HUDEP-2 (cell line): ENCODE measurements at regions not wholly inside any gene's neighbourhood (a gene's known extent, or its start where the extent isn't known, plus 50 kb on each side); places are given as distances from the start of the nearest gene placed in this dataset.

ENCODE experiments used
- DNase-seq, 76 experiments: peaks; one replicate each; lab custom pipeline; 2025; ENCODE audit not compliant: unreplicated experiment in 76 of 76; lab: John Stamatoyannopoulos, UW

- DNase-seq = no peak
Measured at GRCh38 chr22:27192135-27192829, 534.9 kb downstream of the MIAT start.

- no peak for DNase-seq
Measured at GRCh38 chr22:27193215-27193614, 535.8 kb downstream of the MIAT start.

GRCh38 chr22:27193636-27194035 is 536.2 kb downstream of the MIAT start:
- DNase-seq = no peak

- DNase-seq = no peak
Measured at GRCh38 chr22:27194096-27194748, 536.8 kb downstream of the MIAT start.

- DNase-seq = no peak
Measured at GRCh38 chr22:27195094-27195493, 537.7 kb downstream of the MIAT start.

GRCh38 chr22:27195494-27195893 is 538.1 kb downstream of the MIAT start:
- DNase-seq = no peak

- DNase-seq = no peak
Measured at GRCh38 chr22:27196606-27197005, 539.2 kb downstream of the MIAT start.

GRCh38 chr22:27197052-27197451 is 539.7 kb downstream of the MIAT start:
- DNase-seq = no peak

GRCh38 chr22:27197618-27198017 is 540.2 kb downstream of the MIAT start:
- no peak for DNase-seq

- no peak for DNase-seq
Measured at GRCh38 chr22:27198518-27199035, 541.2 kb downstream of the MIAT start.

GRCh38 chr22:27199354-27199753 is 542.0 kb downstream of the MIAT start:
- DNase-seq = no peak

GRCh38 chr22:27201276-27201675 is 543.9 kb downstream of the MIAT start:
- DNase-seq = no peak

- no peak for DNase-seq
Measured at GRCh38 chr22:27201741-27202140, 544.4 kb downstream of the MIAT start.

GRCh38 chr22:27203276-27203660 is 545.9 kb downstream of the MIAT start:
- DNase-seq = no peak

GRCh38 chr22:27204280-27204679 is 546.9 kb downstream of the MIAT start:
- no peak for DNase-seq

GRCh38 chr22:27204817-27205216 is 547.4 kb downstream of the MIAT start:
- no peak for DNase-seq

- DNase-seq = no peak
Measured at GRCh38 chr22:27205492-27206373, 548.3 kb downstream of the MIAT start.

GRCh38 chr22:27206374-27207133 is 549.2 kb downstream of the MIAT start:
- no peak for DNase-seq

GRCh38 chr22:27207266-27207665 is 549.9 kb downstream of the MIAT start:
- DNase-seq = no peak

GRCh38 chr22:27207907-27208306 is 550.5 kb downstream of the MIAT start:
- no peak for DNase-seq
